Cerebellar cortex (tissue), 1 donor: ENCODE measurements at regions not wholly inside any gene's neighbourhood (a gene's known extent, or its start where the extent isn't known, plus 50 kb on each side); places are given as distances from the start of the nearest gene placed in this dataset.
A peak's percentile ranks its signal among the peaks of the same experiment; 100 is the strongest.
"Not testable (repeated sequence)": the region's sequence is repeated elsewhere in the genome, so short reads cannot be mapped to it uniquely, and the experiment has no call there.

Experiments
- DNase-seq: peaks from one replicate; pipeline ENCODE4 v3.0.0-alpha.2; 2015; ENCODE audit warnings: low spot score

GRCh38 chr5:56382896-56383295 is 149.8 kb upstream of the ANKRD55 start:
- DNase-seq = no peak

GRCh38 chr5:56377573-56377972 is 144.4 kb upstream of the ANKRD55 start:
- DNase-seq = no peak

GRCh38 chr5:56376128-56376527 is 143.0 kb upstream of the ANKRD55 start:
- no peak for DNase-seq

GRCh38 chr5:56375011-56375410 is 141.9 kb upstream of the ANKRD55 start:
- DNase-seq = peak; percentile 85

- not testable (repeated sequence) for DNase-seq
Observed at GRCh38 chr5:56372491-56372890, 139.4 kb upstream of the ANKRD55 start.

- DNase-seq = no peak
Observed at GRCh38 chr5:56369361-56369811, 136.3 kb upstream of the ANKRD55 start.

- no peak for DNase-seq
Observed at GRCh38 chr5:56367748-56368147, 134.6 kb upstream of the ANKRD55 start.

GRCh38 chr5:56366986-56367385 is 133.9 kb upstream of the ANKRD55 start:
- no peak for DNase-seq

- no peak for DNase-seq
Observed at GRCh38 chr5:56361398-56361797, 128.3 kb upstream of the ANKRD55 start.

- DNase-seq = no peak
Observed at GRCh38 chr5:56360816-56361215, 127.7 kb upstream of the ANKRD55 start.

GRCh38 chr5:56359809-56360685 is 126.9 kb upstream of the ANKRD55 start:
- no peak for DNase-seq

GRCh38 chr5:56358703-56359681 is 125.9 kb upstream of the ANKRD55 start:
- DNase-seq = no peak

GRCh38 chr5:56358046-56358445 is 124.9 kb upstream of the ANKRD55 start:
- no peak for DNase-seq

GRCh38 chr5:56357426-56357825 is 124.3 kb upstream of the ANKRD55 start:
- peak; percentile 4 for DNase-seq

GRCh38 chr5:56356836-56357160 is 123.7 kb upstream of the ANKRD55 start:
- peak; percentile 73 for DNase-seq

GRCh38 chr5:56356121-56356835 is 123.1 kb upstream of the ANKRD55 start:
- peak; percentile 7 for DNase-seq

- no peak for DNase-seq
Observed at GRCh38 chr5:56354836-56355235, 121.7 kb upstream of the ANKRD55 start.

- no peak for DNase-seq
Observed at GRCh38 chr5:56352808-56353590, 119.9 kb upstream of the ANKRD55 start.

GRCh38 chr5:56350597-56351170 is 117.6 kb upstream of the ANKRD55 start:
- DNase-seq = no peak

- DNase-seq = no peak
Observed at GRCh38 chr5:56350011-56350596, 117.0 kb upstream of the ANKRD55 start.

GRCh38 chr5:56349461-56349860 is 116.3 kb upstream of the ANKRD55 start:
- no peak for DNase-seq
